ENCODE measurements at regions not wholly inside any gene's neighbourhood (a gene's known extent, or its start where the extent isn't known, plus 50 kb on each side); places are given as distances from the start of the nearest gene placed in this dataset.

GRCh38 chr4:121233982-121234381 lies 69.9 kb upstream of the TNIP3 start:
- TF ChIP-seq POLR2A (IDR thresholded peaks at IDR 0.05), result no peak
- no peak for TF ChIP-seq CTCF (IDR thresholded peaks at IDR 0.05)

All from right lobe of liver (tissue), 4 donors.